ENCODE measurements at regions not wholly inside any gene's neighbourhood (a gene's known extent, or its start where the extent isn't known, plus 50 kb on each side); places are given as distances from the start of the nearest gene placed in this dataset.

- Histone ChIP-seq H3K4me3 (ENCODE audit: low read depth, low read length) (no peak overlapping the region), H3K27me3 (ENCODE audit: control insufficient read depth, insufficient read depth, low read length) (no peaks in the 10 kb centered on the region), H3K36me3 (ENCODE audit: control insufficient read depth, insufficient read depth, low read length) (no peaks in the 10 kb centered on the region)
- TF ChIP-seq, protein P1, sequence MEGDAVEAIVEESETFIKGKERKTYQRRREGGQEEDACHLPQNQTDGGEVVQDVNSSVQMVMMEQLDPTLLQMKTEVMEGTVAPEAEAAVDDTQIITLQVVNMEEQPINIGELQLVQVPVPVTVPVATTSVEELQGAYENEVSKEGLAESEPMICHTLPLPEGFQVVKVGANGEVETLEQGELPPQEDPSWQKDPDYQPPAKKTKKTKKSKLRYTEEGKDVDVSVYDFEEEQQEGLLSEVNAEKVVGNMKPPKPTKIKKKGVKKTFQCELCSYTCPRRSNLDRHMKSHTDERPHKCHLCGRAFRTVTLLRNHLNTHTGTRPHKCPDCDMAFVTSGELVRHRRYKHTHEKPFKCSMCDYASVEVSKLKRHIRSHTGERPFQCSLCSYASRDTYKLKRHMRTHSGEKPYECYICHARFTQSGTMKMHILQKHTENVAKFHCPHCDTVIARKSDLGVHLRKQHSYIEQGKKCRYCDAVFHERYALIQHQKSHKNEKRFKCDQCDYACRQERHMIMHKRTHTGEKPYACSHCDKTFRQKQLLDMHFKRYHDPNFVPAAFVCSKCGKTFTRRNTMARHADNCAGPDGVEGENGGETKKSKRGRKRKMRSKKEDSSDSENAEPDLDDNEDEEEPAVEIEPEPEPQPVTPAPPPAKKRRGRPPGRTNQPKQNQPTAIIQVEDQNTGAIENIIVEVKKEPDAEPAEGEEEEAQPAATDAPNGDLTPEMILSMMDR (IDR thresholded peaks at IDR 0.05; ENCODE audit: insufficient read depth, low read length, poor library complexity, severe bottlenecking) = no peak
- no peak for DNase-seq (ENCODE audit: low read depth)
Observed at GRCh38 chr2:12259493-12259892, 457.2 kb upstream of the TRIB2 start.

GRCh38 chr2:12261986-12262680, 454.6 kb upstream of the TRIB2 start:
- TF ChIP-seq, protein P1 (IDR thresholded peaks at IDR 0.05; ENCODE audit: insufficient read depth, low read length, poor library complexity, severe bottlenecking) = no peak
- H3K36me3 ChIP-seq (ENCODE audit: control insufficient read depth, insufficient read depth, low read length) = no peaks in the 10 kb centered on the region

DNA sequence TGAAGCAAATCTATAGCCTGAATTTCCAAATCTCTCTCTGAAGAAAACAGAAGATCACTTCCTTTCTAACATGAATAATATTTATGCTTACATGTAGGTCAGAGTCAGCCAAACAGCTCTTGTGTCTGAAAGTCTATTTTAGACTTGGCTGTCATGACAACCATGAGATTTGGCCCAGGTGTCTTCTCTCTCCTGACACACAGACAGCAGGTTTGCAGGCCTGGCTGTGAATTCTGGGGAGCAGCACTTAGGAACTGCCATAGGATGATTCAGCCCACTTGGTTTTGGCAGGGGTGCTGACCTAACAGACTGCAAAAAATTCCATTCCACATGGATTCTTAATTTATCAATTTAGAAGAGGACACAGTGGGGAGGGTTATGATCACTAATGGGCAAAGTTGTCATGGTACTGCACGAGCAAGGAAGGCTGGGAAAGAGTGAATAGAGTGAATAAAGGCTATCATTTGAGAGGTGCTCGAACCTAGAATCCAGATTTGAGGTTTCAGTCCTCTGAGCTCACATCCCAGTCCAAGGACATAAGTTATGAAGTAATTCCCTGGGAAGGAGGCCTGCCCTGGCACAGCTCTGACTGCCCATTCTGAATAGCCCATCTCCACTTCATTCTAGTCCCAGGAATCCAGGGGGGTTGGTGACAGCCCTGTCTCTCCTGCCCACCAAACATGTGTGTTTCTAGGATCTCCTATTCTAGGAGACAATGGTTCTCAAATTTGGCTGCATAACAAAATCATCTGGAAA, 453.9 kb upstream of the TRIB2 start:
- H3K36me3 ChIP-seq (ENCODE audit: control insufficient read depth, insufficient read depth, low read length) = no peaks in the 10 kb centered on the region
- TF ChIP-seq, protein P1 (IDR thresholded peaks at IDR 0.05; ENCODE audit: insufficient read depth, low read length, poor library complexity, severe bottlenecking) = no peak
- DNase-seq (ENCODE audit: low read depth) = no peak
- no peak overlapping the region for H3K4me3 ChIP-seq (ENCODE audit: low read depth, low read length)
- H3K27me3 ChIP-seq (ENCODE audit: control insufficient read depth, insufficient read depth, low read length) = no peaks in the 10 kb centered on the region

More at GRCh38 chr2:12261986-12262680, 454.6 kb upstream of the TRIB2 start:
- H3K27me3 ChIP-seq (ENCODE audit: control insufficient read depth, insufficient read depth, low read length) = no peaks in the 10 kb centered on the region
- H3K4me3 ChIP-seq (ENCODE audit: low read depth, low read length) = no peak overlapping the region
- no peak for DNase-seq (ENCODE audit: low read depth)

DNA sequence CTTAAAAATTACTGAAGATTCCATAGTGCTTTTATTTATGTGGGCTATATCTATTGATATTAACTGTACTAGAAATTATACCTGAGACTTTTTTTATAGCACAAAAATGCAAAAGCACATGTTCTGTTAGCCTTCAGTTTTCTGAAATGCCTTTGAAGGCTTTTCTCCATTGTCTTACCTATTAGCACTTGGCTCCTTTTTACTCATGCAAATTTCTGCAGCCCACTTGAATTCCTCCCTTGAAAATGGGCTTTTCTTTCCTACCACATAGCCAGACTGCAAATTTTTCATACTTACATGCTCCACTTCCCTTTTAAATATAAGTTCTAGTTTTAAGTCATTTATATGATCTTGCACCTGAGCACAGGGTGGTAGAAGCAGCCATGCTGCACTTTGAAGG, 453.0 kb upstream of the TRIB2 start:
- TF ChIP-seq, protein P1 (IDR thresholded peaks at IDR 0.05; ENCODE audit: insufficient read depth, low read length, poor library complexity, severe bottlenecking) = no peak
- no peak for DNase-seq (ENCODE audit: low read depth)
- Histone ChIP-seq H3K4me3 (ENCODE audit: low read depth, low read length) (no peak overlapping the region), H3K27me3 (ENCODE audit: control insufficient read depth, insufficient read depth, low read length) (no peaks in the 10 kb centered on the region), H3K36me3 (ENCODE audit: control insufficient read depth, insufficient read depth, low read length) (no peaks in the 10 kb centered on the region)

DNA sequence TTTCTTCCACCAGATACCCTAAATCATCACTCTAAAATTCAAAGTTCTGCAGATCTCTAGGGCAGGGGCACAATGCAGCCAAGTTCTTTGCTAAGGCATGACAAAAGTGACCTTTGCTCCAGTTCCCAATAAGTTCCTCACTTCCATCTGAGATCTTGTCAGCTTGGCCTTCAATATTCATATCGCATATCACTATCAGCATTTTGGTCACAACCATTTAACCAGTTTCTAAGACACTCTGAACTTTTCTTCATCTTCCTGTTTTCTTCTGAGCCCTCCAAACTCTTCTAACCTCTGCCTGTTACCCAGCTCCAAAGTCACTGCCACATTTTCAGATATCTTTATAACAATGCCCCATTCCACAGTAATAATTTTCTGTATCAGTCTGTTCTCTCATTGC, 452.6 kb upstream of the TRIB2 start:
- Histone ChIP-seq H3K4me3 (ENCODE audit: low read depth, low read length) (no peak overlapping the region), H3K36me3 (ENCODE audit: control insufficient read depth, insufficient read depth, low read length) (no peaks in the 10 kb centered on the region), H3K27me3 (ENCODE audit: control insufficient read depth, insufficient read depth, low read length) (no peaks in the 10 kb centered on the region)
- TF ChIP-seq, protein P1 (IDR thresholded peaks at IDR 0.05; ENCODE audit: insufficient read depth, low read length, poor library complexity, severe bottlenecking) = no peak
- no peak for DNase-seq (ENCODE audit: low read depth)
